Suprapubic skin (tissue), 4 donors: ENCODE measurements at regions not wholly inside any gene's neighbourhood (a gene's known extent, or its start where the extent isn't known, plus 50 kb on each side); places are given as distances from the start of the nearest gene placed in this dataset.
"Not testable (repeated sequence)": the region's sequence is repeated elsewhere in the genome, so short reads cannot be mapped to it uniquely, and the experiment has no call there.

Source experiments
- DNase-seq, 2 donors: peaks; one replicate each; pipeline ENCODE4 v3.0.0-alpha.2; 2019; ENCODE audit warnings: low spot score in 2 of 2
- H3K27ac ChIP-seq: fragments of 200-600 bp; sonication (generic); one replicate; pipeline ENCODE4 v1.5.1; 2019
- H3K27me3 ChIP-seq: fragments of 200-600 bp; sonication (generic); one replicate; pipeline ENCODE4 v1.5.1; 2019
- H3K36me3 ChIP-seq: fragments of 200-600 bp; sonication (generic); one replicate; pipeline ENCODE4 v1.5.1; 2019
- H3K4me1 ChIP-seq: fragments of 200-600 bp; sonication (generic); one replicate; pipeline ENCODE4 v1.5.1; 2019
- H3K4me3 ChIP-seq: fragments of 200-600 bp; sonication (generic); one replicate; pipeline ENCODE4 v1.5.1; 2019; ENCODE audit warnings: mild to moderate bottlenecking
- H3K9me3 ChIP-seq: fragments of 200-600 bp; sonication (generic); one replicate; pipeline ENCODE4 v1.5.1; 2019
- CTCF ChIP-seq, 2 donors: fragments of 200-600 bp in 1 of 2; fragments of 450-650 bp in 1 of 2; sonication (generic) in 1 of 2; IDR thresholded peaks; one replicate each; pipeline ENCODE4 v1.5.1; 2016 to 2019; ENCODE audit warnings: antibody characterized with exemption in 2 of 2, mild to moderate bottlenecking in 1 of 2, moderate library complexity in 1 of 2
- EP300 ChIP-seq: sonication (generic); formaldehyde crosslinking; IDR thresholded peaks from one replicate; pipeline ENCODE4 v1.6.1; 2017; ENCODE audit warnings: antibody characterized with exemption
- POLR2A ChIP-seq, 2 donors: fragments of 450-650 bp; IDR thresholded peaks; one replicate each; pipeline ENCODE4 v1.6.1; 2017; ENCODE audit warnings: antibody characterized with exemption in 2 of 2, mild to moderate bottlenecking in 2 of 2, moderate library complexity in 2 of 2
- POLR2AphosphoS5 ChIP-seq, 3 donors: sonication (generic); formaldehyde crosslinking; IDR thresholded peaks; one replicate each; pipeline ENCODE4 v1.6.1; 2017; ENCODE audit warnings: antibody characterized with exemption in 3 of 3
- WGBS: methylation state at CpG from one replicate; pipeline ENCODE4 v1.1.5; 2018; 5-methylcytosine and 5-hydroxymethylcytosine counted together

- no peak overlapping the region for H3K27ac ChIP-seq
- WGBS: 60% methylated on average over 3 of the region's 3 CpGs
- no peak overlapping the region for H3K4me3 ChIP-seq
- no peak for DNase-seq
- H3K9me3 ChIP-seq: peaks cover 5% of the 10 kb centered on the region
- H3K27me3 ChIP-seq: no peaks in the 10 kb centered on the region
- H3K36me3 ChIP-seq: no peaks in the 10 kb centered on the region
- TF ChIP-seq POLR2A (IDR thresholded peaks at IDR 0.05) (no peak), EP300 (no peak), CTCF (IDR thresholded peaks at IDR 0.05) (no peak), POLR2AphosphoS5 (IDR thresholded peaks at IDR 0.05) (no peak)
- no peaks in the 10 kb centered on the region for H3K4me1 ChIP-seq
These were observed 219.6 kb upstream of the NPSR1 start for GRCh38 chr7:34438436-34438835.

- WGBS: 88% methylated on average over 3 of the region's 3 CpGs
- H3K27me3 ChIP-seq: no peaks in the 10 kb centered on the region
- H3K4me1 ChIP-seq: no peaks in the 10 kb centered on the region
- H3K9me3 ChIP-seq: no peaks in the 10 kb centered on the region
- no peak for TF ChIP-seq POLR2A (IDR thresholded peaks at IDR 0.05)
- H3K36me3 ChIP-seq: no peaks in the 10 kb centered on the region
- no peak overlapping the region for H3K4me3 ChIP-seq
- no peak for DNase-seq
- no peak overlapping the region for H3K27ac ChIP-seq
These were observed 212.4 kb upstream of the NPSR1 start for GRCh38 chr7:34445653-34446052.

- not testable (repeated sequence) for H3K4me1 ChIP-seq, H3K36me3 ChIP-seq, H3K27me3 ChIP-seq, DNase-seq, H3K27ac ChIP-seq, H3K4me3 ChIP-seq, H3K9me3 ChIP-seq
- WGBS: 50% methylated on average over 2 of the region's 2 CpGs
These were observed 209.5 kb upstream of the NPSR1 start for GRCh38 chr7:34448531-34448930.

GRCh38 chr7:34449765-34450164 lies 208.3 kb upstream of the NPSR1 start:
- no peak for DNase-seq
- WGBS: 58% methylated on average over 1 of the region's 1 CpG
- H3K9me3 ChIP-seq: no peaks in the 10 kb centered on the region

GRCh38 chr7:34451183-34451582 lies 206.8 kb upstream of the NPSR1 start:
- H3K36me3 ChIP-seq: no peaks in the 10 kb centered on the region
- TF ChIP-seq CTCF (IDR thresholded peaks at IDR 0.05) (no peak), POLR2A (IDR thresholded peaks at IDR 0.05) (no peak), POLR2AphosphoS5 (IDR thresholded peaks at IDR 0.05) (no peak), EP300 (no peak)
- no peaks in the 10 kb centered on the region for H3K9me3 ChIP-seq

More at GRCh38 chr7:34449765-34450164, 208.3 kb upstream of the NPSR1 start:
- TF ChIP-seq POLR2AphosphoS5 (IDR thresholded peaks at IDR 0.05): no peak
- Histone ChIP-seq H3K36me3 (no peaks in the 10 kb centered on the region), H3K4me3 (no peak overlapping the region), H3K4me1 (no peaks in the 10 kb centered on the region), H3K27me3 (no peaks in the 10 kb centered on the region), H3K27ac (no peak overlapping the region)

GRCh38 chr7:34451923-34452322 lies 206.1 kb upstream of the NPSR1 start:
- H3K9me3 ChIP-seq: no peaks in the 10 kb centered on the region
- no peaks in the 10 kb centered on the region for H3K36me3 ChIP-seq
- DNase-seq: no peak
- H3K4me3 ChIP-seq: no peak overlapping the region
- no peak overlapping the region for H3K27ac ChIP-seq
- WGBS: 74% methylated on average over 3 of the region's 3 CpGs
- H3K4me1 ChIP-seq: no peaks in the 10 kb centered on the region
- TF ChIP-seq POLR2AphosphoS5 (IDR thresholded peaks at IDR 0.05) (no peak), EP300 (no peak), POLR2A (IDR thresholded peaks at IDR 0.05) (no peak), CTCF (IDR thresholded peaks at IDR 0.05) (no peak)
- no peaks in the 10 kb centered on the region for H3K27me3 ChIP-seq

More at GRCh38 chr7:34451183-34451582, 206.8 kb upstream of the NPSR1 start:
- DNase-seq: no peak
- Histone ChIP-seq H3K27me3 (no peaks in the 10 kb centered on the region), H3K4me1 (no peaks in the 10 kb centered on the region), H3K4me3 (no peak overlapping the region), H3K27ac (no peak overlapping the region)
- WGBS: 83% methylated on average over 1 of the region's 1 CpG

- H3K4me1 ChIP-seq: no peaks in the 10 kb centered on the region
- TF ChIP-seq POLR2A (IDR thresholded peaks at IDR 0.05) (no peak), CTCF (IDR thresholded peaks at IDR 0.05) (no peak), EP300 (no peak), POLR2AphosphoS5 (IDR thresholded peaks at IDR 0.05) (no peak)
- H3K27me3 ChIP-seq: no peaks in the 10 kb centered on the region
- H3K27ac ChIP-seq: no peak overlapping the region
- no peaks in the 10 kb centered on the region for H3K9me3 ChIP-seq
- H3K36me3 ChIP-seq: no peaks in the 10 kb centered on the region
- WGBS: 77% methylated on average over 7 of the region's 7 CpGs
- no peak for DNase-seq
- H3K4me3 ChIP-seq: no peak overlapping the region
These were observed 205.7 kb upstream of the NPSR1 start for GRCh38 chr7:34452363-34452762.
